Activated T-cell treated with anti-CD3 and anti-CD28 coated beads, Interleukin-2, amount 50 U/mL, for 1 hour (primary cell): ENCODE measurements at regions not wholly inside any gene's neighbourhood (a gene's known extent, or its start where the extent isn't known, plus 50 kb on each side); places are given as distances from the start of the nearest gene placed in this dataset.

ENCODE experiments used
- DNase-seq: peaks from one replicate; pipeline ENCODE4 v3.0.0-alpha.2; 2020

- no peak for DNase-seq
Measured at GRCh38 chr15:39365873-39366272, 215.0 kb upstream of the THBS1 start.

DNA sequence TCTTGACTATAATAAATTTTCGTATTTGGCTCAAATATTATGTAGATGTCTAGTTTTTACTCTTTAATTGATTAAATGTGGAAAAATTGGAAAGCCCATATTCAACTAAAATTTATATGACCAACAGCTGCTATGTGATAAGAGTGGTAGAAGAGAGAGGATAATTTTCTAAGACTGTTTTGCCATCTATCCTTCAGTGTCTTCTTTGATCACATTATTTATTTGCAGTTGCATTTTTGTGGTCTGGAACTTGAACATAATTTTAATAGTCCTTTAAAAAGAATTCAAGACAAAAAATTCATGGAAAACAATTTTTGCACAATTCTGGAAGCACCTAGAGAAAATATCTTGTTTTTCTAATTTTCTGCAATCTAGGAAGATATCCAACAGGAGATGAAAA, 213.3 kb upstream of the THBS1 start:
- DNase-seq: no peak

DNA sequence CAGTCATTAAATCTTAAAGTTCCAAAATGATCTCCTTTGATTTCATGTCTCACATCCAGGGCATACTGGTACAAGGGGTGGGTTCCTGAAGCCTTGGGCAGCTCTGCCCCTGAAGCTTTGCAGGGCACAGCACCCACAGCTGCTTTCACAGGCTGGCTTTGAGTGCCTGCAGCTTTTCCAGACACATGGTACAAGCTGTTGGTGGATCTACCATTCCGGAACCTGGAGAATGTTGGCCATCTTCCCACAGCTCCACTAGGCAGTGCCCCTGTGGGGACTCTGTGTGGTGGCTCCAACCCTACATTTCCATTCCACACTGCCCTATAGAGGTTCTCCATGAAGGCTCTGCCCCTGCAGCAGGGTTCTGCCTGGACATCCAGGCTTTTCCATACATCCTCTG, 211.1 kb upstream of the THBS1 start:
- no peak for DNase-seq

GRCh38 chr15:39376371-39376909, 204.4 kb upstream of the THBS1 start:
- DNase-seq: no peak

- DNase-seq: no peak
Measured at GRCh38 chr15:39381517-39381916, 199.4 kb upstream of the THBS1 start.

GRCh38 chr15:39388118-39388517, 192.8 kb upstream of the THBS1 start:
- no peak for DNase-seq

GRCh38 chr15:39391230-39391629, 189.6 kb upstream of the THBS1 start:
- no peak for DNase-seq

- no peak for DNase-seq
Measured at GRCh38 chr15:39392469-39393047, 188.3 kb upstream of the THBS1 start.

DNA sequence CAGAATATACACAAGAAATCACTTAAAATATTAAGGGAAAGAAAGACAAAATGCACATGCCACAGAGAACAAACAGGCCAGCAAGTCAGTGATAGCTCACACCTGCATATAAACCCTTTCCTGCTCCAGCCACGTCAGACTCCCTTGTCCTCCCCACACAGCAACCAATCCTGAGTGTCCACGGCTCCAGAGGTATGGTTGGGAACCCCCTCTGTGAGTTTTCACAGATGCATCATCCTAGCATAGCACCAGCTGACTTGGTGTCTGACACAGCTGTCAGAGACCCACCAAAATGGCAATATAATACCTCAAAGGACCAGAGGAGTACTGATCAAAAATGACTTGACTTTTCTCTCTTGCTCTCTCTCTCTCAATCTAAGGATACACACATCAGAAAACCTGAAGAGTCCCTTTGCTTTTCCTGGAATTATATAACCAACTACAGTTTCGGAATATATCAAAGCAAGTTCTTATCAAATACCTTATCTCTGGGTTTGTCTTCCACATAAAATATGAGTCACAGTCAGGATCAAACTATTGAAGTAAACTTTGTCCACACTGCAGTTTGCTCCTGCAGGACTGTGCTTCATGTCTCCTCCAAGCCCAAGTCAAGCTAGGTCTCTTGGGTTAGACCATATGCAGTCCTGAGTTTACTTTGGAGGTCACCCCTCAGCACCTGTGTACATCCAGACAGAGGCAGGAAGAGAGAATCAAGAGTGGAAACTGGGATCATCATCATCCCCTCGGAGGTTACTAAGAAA, 187.1 kb upstream of the THBS1 start:
- no peak for DNase-seq

- DNase-seq: no peak
Measured at GRCh38 chr15:39394496-39394895, 186.4 kb upstream of the THBS1 start.

DNA sequence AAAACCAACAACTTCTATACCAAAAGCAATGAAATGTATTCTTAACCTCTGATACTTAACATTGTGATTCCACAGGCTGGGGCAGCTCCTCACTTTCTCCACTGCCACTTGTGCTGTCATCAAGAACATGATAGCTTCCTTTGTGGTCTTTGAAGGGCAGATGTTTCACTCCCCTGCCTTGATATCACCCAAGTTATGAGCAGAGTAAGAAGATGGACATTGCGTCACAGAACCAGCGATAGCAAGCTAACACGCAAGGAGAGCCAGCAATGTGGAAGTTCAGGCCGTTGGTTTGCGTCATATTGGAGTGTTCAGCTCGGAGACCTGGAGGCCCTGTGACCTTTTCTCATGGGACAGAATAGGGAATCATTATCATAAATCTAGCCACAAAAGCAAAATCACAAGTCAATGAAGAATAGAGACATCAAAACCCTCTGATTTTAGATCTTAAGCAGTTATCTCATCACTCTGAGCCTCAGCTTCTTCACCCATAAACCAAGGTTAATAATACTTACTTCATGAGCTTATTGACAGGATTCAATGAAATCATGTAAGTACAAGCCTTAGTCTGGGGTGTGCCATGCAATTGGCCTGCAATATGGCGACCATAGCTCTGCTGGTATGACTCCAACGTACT, 183.8 kb upstream of the THBS1 start:
- DNase-seq: no peak

DNA sequence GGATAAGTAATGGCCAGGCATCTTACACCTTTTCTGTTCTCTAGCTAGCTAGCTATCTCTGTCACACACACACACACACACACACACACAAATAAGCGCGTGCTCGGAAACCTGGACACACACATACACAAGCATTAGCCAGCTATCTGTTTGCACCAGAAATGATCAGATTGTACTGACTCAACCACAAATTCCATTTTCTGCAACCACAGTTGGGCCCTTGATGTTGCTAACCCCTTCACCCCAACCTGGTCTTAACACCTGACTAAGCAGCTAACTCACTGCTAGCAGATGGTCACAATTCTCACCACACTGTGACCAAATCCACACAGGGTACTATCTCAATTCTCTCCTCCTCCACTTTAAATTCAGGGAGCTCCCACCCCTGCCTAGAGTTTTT, 183.0 kb upstream of the THBS1 start:
- DNase-seq: no peak

DNA sequence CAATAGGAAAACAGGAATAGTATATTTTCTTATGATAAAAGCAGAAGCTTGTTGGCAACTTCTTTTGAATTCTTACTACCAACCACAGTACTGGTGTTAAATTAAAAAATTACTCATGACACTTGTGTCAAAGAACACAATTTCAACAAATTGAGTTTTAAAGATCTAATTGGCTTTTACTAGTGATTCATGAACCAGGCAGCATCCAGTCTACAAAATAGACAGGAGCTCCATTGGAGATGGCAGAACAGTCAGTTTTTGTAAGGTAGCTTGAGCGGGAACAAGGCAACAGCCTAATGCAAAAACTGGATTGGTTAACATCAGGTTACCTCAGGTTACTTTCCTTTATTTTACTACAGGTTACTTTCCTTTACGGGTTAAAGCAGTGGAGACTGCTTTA, 181.3 kb upstream of the THBS1 start:
- no peak for DNase-seq

GRCh38 chr15:39400002-39400401, 180.9 kb upstream of the THBS1 start:
- no peak for DNase-seq

- no peak for DNase-seq
Measured at GRCh38 chr15:39400821-39401550, 179.9 kb upstream of the THBS1 start.

GRCh38 chr15:39403640-39404117, 177.2 kb upstream of the THBS1 start:
- DNase-seq: no peak

DNA sequence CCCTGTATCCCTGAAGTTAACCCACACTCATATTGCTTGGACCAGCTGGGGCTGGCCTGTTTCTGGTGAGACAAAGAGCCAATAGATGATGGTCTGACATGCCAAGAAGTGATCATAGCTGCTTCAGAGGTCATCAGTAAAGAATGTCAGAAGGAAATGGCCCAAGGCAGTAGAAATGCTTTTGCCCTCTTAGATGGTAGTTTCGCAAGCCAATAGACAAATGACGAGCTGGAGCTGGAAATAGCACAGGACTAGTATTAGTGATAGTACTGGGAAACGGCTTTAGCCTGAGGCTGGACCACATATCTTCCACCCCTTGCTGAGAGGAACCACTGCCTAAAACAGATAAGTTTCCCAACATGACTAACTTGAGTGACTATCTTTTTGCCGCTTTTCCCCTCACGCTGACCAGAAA, 176.1 kb upstream of the THBS1 start:
- DNase-seq: no peak

DNA sequence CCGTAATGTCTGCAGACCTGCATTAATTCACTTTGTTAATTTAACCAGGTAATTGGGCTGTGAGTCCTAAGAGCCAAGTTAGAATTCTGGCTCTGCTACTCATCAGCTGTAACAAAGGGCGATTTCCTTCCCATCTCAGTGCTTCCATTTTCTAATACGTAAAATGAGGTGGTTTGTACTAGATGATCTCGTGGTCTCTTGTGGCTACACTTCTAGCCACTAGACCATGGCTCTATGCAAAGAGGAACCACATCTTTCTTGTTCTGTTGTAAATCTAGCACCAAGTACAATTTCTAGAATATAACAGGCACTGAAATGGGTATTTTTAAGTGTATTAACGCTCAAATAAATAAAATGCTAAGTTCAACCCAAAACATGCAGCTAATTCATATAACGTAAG, 174.4 kb upstream of the THBS1 start:
- no peak for DNase-seq

- DNase-seq: no peak
Measured at GRCh38 chr15:39407116-39407515, 173.8 kb upstream of the THBS1 start.

DNA sequence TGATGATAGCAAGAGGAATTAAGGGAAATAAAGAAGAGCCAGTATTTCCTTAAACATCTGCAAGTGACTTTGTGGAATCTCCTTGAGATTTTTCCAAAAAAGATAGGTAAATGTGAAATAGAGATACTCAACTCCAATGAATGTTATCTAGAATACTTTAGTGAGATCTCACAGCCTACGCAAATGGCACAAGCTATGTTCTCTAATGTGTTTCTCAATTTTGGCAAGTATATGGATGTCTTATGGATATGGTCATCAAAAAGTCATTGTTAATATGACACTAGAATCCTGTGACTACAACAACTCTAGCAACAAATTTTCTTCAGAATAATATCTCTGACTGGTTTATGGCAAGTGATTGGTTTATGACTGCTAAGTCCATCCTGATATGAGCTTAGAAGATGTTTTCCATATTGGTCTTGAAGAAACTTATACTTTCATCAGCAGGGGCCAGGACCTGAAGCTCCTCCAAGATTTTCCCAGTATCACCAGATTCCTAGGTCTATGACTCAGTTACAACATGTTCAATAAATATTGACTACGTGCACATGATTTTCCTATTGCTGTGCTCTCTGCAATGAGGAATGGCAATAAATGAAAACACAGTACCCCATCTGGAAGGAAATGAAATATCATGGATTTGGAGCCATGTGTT, 170.9 kb upstream of the THBS1 start:
- no peak for DNase-seq

DNA sequence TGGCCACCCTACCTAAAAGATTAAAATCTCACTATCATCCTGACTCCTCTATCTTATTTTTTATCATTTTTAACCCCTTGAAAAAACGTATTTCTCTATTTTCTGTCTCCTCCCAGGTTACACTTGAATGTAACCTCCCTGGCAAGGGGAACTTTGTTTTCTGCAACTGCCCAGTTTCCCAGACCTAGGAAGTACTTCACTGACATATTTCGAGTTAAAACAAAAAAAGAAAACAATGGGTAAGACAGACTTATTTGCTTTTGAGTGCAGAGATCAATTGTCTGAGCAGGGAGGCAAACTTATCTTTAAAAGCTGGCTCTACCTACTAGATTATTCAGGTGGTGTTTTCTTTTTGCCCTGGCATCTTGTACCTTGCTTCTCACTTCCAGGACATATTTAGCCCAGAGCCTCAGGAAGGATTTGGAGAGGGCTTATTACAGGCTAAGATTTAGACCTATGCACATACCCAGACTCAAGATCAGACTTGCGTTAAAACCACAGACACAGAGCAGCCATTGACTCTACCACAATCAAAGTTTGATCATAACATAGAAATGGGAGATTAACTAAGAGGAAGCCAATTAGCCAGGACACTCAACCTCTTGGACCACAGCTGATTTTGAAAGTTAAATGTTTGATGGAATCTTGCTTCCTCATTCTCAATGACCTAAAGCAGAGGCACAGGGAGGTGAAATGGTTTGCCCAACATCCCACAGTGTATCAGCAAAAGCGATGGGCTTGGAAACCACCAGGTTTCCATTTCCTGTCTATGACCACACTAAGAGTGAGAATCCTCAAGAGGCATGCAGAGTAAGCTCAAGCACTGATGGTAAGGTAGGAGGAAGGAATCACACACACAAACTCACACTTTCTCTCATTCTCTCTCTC, 169.5 kb upstream of the THBS1 start:
- no peak for DNase-seq

- no peak for DNase-seq
Measured at GRCh38 chr15:39413558-39413957, 167.3 kb upstream of the THBS1 start.
